Neuronal stem cell (in vitro differentiated cells): ENCODE measurements at regions not wholly inside any gene's neighbourhood (a gene's known extent, or its start where the extent isn't known, plus 50 kb on each side); places are given as distances from the start of the nearest gene placed in this dataset.
A peak's percentile ranks its signal among the peaks of the same experiment; 100 is the strongest.

ENCODE experiments used
- DNase-seq: peaks from one replicate; pipeline ENCODE4 v3.0.0-alpha.2; 2013; ENCODE audit warnings: low spot score
- H2AFZ ChIP-seq: one replicate; pipeline ENCODE4 v1.6.1; 2013; ENCODE audit warnings: mild to moderate bottlenecking, low read length, inconsistent platforms
- H2AK5ac ChIP-seq: 2 replicates; pipeline ENCODE4 v1.6.1; 2013; ENCODE audit warnings: low read depth, mild to moderate bottlenecking, inconsistent platforms, low read length, moderate library complexity, mixed read lengths
- H2BK120ac ChIP-seq: 2 replicates; pipeline ENCODE4 v1.6.1; 2013; ENCODE audit warnings: low read depth, mild to moderate bottlenecking, inconsistent platforms, low read length, moderate library complexity, mixed read lengths
- H2BK12ac ChIP-seq: one replicate; pipeline ENCODE4 v1.6.1; 2013; ENCODE audit warnings: low read length, inconsistent platforms
- H2BK15ac ChIP-seq: 2 replicates; pipeline ENCODE4 v1.6.1; 2013; ENCODE audit warnings: mild to moderate bottlenecking, low read length, inconsistent platforms, mixed read lengths
- H2BK5ac ChIP-seq: one replicate; pipeline ENCODE4 v1.6.1; 2013; ENCODE audit warnings: inconsistent platforms, mild to moderate bottlenecking, low read length, moderate library complexity
- H3K14ac ChIP-seq: one replicate; pipeline ENCODE4 v1.6.1; 2013; ENCODE audit warnings: low read length, inconsistent platforms
- H3K18ac ChIP-seq: 2 replicates; pipeline ENCODE4 v1.6.1; 2013; ENCODE audit warnings: low read length, inconsistent platforms
- H3K23ac ChIP-seq: 2 replicates; pipeline ENCODE4 v1.6.1; 2013; ENCODE audit warnings: low read depth, mild to moderate bottlenecking, mixed read lengths, low read length, inconsistent platforms; ENCODE audit not compliant: poor library complexity
- H3K27ac ChIP-seq: replicated peaks from 3 replicates; pipeline ENCODE4 v1.5.1; 2013; ENCODE audit warnings: low read length, inconsistent platforms
- H3K27me3 ChIP-seq, 3 experiments: 2 replicates each; pipeline ENCODE4 v1.6.1; 2013; ENCODE audit warnings: low read length in 3 of 3, mild to moderate bottlenecking in 2 of 3, inconsistent platforms in 1 of 3, low read depth in 1 of 3, mixed read lengths in 1 of 3, moderate library complexity in 1 of 3; ENCODE audit not compliant: control insufficient read depth in 3 of 3, insufficient read depth in 3 of 3
- H3K36me3 ChIP-seq, 2 donors: replicated peaks in 1 of 2; 2 replicates each; pipeline ENCODE4 v1.6.1; 2013; ENCODE audit warnings: low read length in 2 of 2; ENCODE audit not compliant: control insufficient read depth in 2 of 2, insufficient read depth in 2 of 2
- H3K4ac ChIP-seq: 2 replicates; pipeline ENCODE4 v1.6.1; 2013; ENCODE audit warnings: inconsistent platforms, mild to moderate bottlenecking, low read length, moderate library complexity
- H3K4me1 ChIP-seq, 2 donors: 1 replicate in 1 of 2; 2 replicates in 1 of 2; pipeline ENCODE4 v1.6.1; 2013; ENCODE audit warnings: low read length in 2 of 2, low read depth in 1 of 2; ENCODE audit not compliant: control insufficient read depth in 2 of 2, insufficient read depth in 1 of 2
- H3K4me2 ChIP-seq: one replicate; pipeline ENCODE4 v1.6.1; 2013; ENCODE audit warnings: mild to moderate bottlenecking, low read length, inconsistent platforms; ENCODE audit not compliant: insufficient read depth, poor library complexity, severe bottlenecking
- H3K4me3 ChIP-seq, 2 donors: 2 replicates each; pipeline ENCODE4 v1.5.1; 2013; ENCODE audit warnings: low read length in 2 of 2, mild to moderate bottlenecking in 2 of 2, inconsistent platforms in 1 of 2, moderate library complexity in 1 of 2
- H3K79me1 ChIP-seq: one replicate; pipeline ENCODE4 v1.6.1; 2013; ENCODE audit warnings: low read depth, mild to moderate bottlenecking, inconsistent platforms, low read length, moderate library complexity
- H3K9ac ChIP-seq: one replicate; pipeline ENCODE4 v1.6.1; 2013; ENCODE audit warnings: mild to moderate bottlenecking, low read depth, low read length, inconsistent platforms; ENCODE audit not compliant: poor library complexity
- H3K9me3 ChIP-seq, 2 donors: replicated peaks in 1 of 2; 2 replicates each; pipeline versions ENCODE3 to v1.6.1; 2013; ENCODE audit warnings: low read length in 2 of 2, mild to moderate bottlenecking in 2 of 2, inconsistent platforms in 1 of 2, low read depth in 1 of 2, mixed read lengths in 1 of 2, moderate library complexity in 1 of 2; ENCODE audit not compliant: control insufficient read depth in 2 of 2, insufficient read depth in 1 of 2
- H4K8ac ChIP-seq: one replicate; pipeline ENCODE4 v1.6.1; 2013; ENCODE audit warnings: low read depth, mild to moderate bottlenecking, inconsistent platforms, low read length, moderate library complexity
- H4K91ac ChIP-seq: one replicate; pipeline ENCODE4 v1.6.1; 2013; ENCODE audit warnings: low read length, low read depth, mild to moderate bottlenecking, inconsistent platforms; ENCODE audit not compliant: poor library complexity
- WGBS, 2 donors: extraction: QIAGEN DNeasy Blood & Tissue Kit; methylation state at CpG; one replicate each; pipeline ENCODE4 v1.1.7; 2013; ENCODE audit warnings: missing lambda C conversion rate in 2 of 2, mixed read lengths in 1 of 2; ENCODE audit not compliant: insufficient read length in 2 of 2, insufficient replicate concordance in 1 of 2; ENCODE audit errors: extremely low coverage in 2 of 2; 5-methylcytosine and 5-hydroxymethylcytosine counted together

- Histone ChIP-seq H2BK120ac (no peak overlapping the region), H3K4me2 (no peak overlapping the region), H2BK12ac (no peak overlapping the region), H2BK5ac (no peak overlapping the region), H3K36me3 (no peaks in the 10 kb centered on the region), H3K4me1 (peaks cover 0 to 5% of the 10 kb centered on the region in 2 donors), H3K4ac (no peak overlapping the region), H3K23ac (no peak overlapping the region), H3K27me3 (no peaks in the 10 kb centered on the region), H2BK15ac (no peak overlapping the region), H3K9me3 (no peaks in the 10 kb centered on the region), H3K18ac (no peak overlapping the region), H3K14ac (no peak overlapping the region), H3K4me3 (no peak overlapping the region), H2AK5ac (no peak overlapping the region), H3K9ac (no peak overlapping the region), H3K79me1 (no peaks in the 10 kb centered on the region), H3K27ac (no peak overlapping the region), H4K8ac (no peak overlapping the region), H2AFZ (peak overlapping the region; percentile 50), H4K91ac (no peak overlapping the region)
- no CpG with 5 or more reads among the region's 5 CpGs for WGBS, 2 donors
- no peak for DNase-seq
Observed at GRCh38 chr4:62806816-62807215, 1602.4 kb downstream of the TECRL start.

DNA sequence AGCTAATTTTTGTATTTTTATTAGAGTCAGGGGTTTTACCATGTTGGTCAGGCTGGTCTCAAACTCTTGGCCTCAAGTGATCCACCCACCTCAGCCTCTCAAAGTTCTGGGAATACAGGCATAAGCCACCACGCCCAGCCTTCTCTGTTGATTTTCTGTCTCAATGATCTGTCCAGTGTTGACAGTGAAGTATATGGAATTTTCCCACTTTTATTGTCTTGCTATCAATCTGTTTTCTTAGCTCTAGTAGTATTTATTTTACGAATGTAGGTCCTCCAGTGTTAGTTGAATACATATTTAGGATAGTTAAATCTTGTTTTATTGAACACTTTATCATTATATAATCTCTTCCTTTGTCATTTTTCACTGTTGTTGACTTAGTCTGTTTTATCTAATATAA lies 1603.9 kb downstream of the ADGRL3 start:
- no peak overlapping the region for H2BK12ac ChIP-seq
- no peaks in the 10 kb centered on the region for H3K36me3 ChIP-seq
- H3K27me3 ChIP-seq, result no peaks in the 10 kb centered on the region
- H3K27ac ChIP-seq, result no peak overlapping the region
- H3K79me1 ChIP-seq, result no peaks in the 10 kb centered on the region
- no peak overlapping the region for H3K14ac ChIP-seq
- no peak overlapping the region for H2BK5ac ChIP-seq
- H2AK5ac ChIP-seq, result no peak overlapping the region
- no peak overlapping the region for H2BK120ac ChIP-seq
- DNase-seq, result no peak
- H3K4me3 ChIP-seq, result no peak overlapping the region
- no peak overlapping the region for H3K23ac ChIP-seq
- no peak overlapping the region for H3K9ac ChIP-seq
- H3K4me1 ChIP-seq, result peaks cover 0 to 5% of the 10 kb centered on the region in 2 donors
- no peak overlapping the region for H3K4ac ChIP-seq
- H3K18ac ChIP-seq, result no peak overlapping the region
- no peaks in the 10 kb centered on the region for H3K9me3 ChIP-seq
- no peak overlapping the region for H4K8ac ChIP-seq
- WGBS, 2 donors, result no CpG with 5 or more reads among the region's 2 CpGs
- H2BK15ac ChIP-seq, result no peak overlapping the region
- H3K4me2 ChIP-seq, result no peak overlapping the region
- H4K91ac ChIP-seq, result no peak overlapping the region
- no peak overlapping the region for H2AFZ ChIP-seq

- Histone ChIP-seq H3K36me3 (no peaks in the 10 kb centered on the region), H2AK5ac (no peak overlapping the region), H2BK15ac (no peak overlapping the region), H2BK12ac (no peak overlapping the region), H3K18ac (no peak overlapping the region), H2BK5ac (no peak overlapping the region), H2AFZ (no peak overlapping the region), H3K9ac (no peak overlapping the region), H4K8ac (no peak overlapping the region), H2BK120ac (no peak overlapping the region), H3K27ac (no peak overlapping the region), H3K79me1 (no peaks in the 10 kb centered on the region), H3K23ac (no peak overlapping the region), H3K9me3 (no peaks in the 10 kb centered on the region), H4K91ac (no peak overlapping the region), H3K4me1 (no peaks in the 10 kb centered on the region), H3K4ac (no peak overlapping the region), H3K27me3 (no peaks in the 10 kb centered on the region), H3K4me2 (no peak overlapping the region), H3K4me3 (no peak overlapping the region), H3K14ac (no peak overlapping the region)
- no CpG with 5 or more reads among the region's 1 CpG for WGBS, 2 donors
- no peak for DNase-seq
Observed at GRCh38 chr4:62797221-62797620, 1597.1 kb downstream of the ADGRL3 start.

- Histone ChIP-seq H3K27ac (no peak overlapping the region), H4K91ac (no peak overlapping the region), H2BK120ac (no peak overlapping the region), H3K9ac (no peak overlapping the region), H3K14ac (no peak overlapping the region), H3K36me3 (no peaks in the 10 kb centered on the region), H3K4me3 (no peak overlapping the region), H3K4me2 (no peak overlapping the region), H3K9me3 (no peaks in the 10 kb centered on the region), H3K79me1 (no peaks in the 10 kb centered on the region), H2AFZ (no peak overlapping the region), H2BK15ac (no peak overlapping the region), H3K4ac (no peak overlapping the region), H2AK5ac (no peak overlapping the region), H3K27me3 (no peaks in the 10 kb centered on the region), H3K4me1 (no peaks in the 10 kb centered on the region), H4K8ac (no peak overlapping the region), H3K23ac (no peak overlapping the region), H2BK5ac (no peak overlapping the region), H3K18ac (no peak overlapping the region), H2BK12ac (no peak overlapping the region)
- no peak for DNase-seq
- WGBS, 2 donors, result no CpG with 5 or more reads among the region's 2 CpGs
Observed at GRCh38 chr4:62791386-62791785, 1591.3 kb downstream of the ADGRL3 start.
